GM12878 (cell line): ENCODE measurements at regions not wholly inside any gene's neighbourhood (a gene's known extent, or its start where the extent isn't known, plus 50 kb on each side); places are given as distances from the start of the nearest gene placed in this dataset.
A peak's percentile ranks its signal among the peaks of the same experiment; 100 is the strongest.

Source experiments
- BHLHE40 ChIP-seq, 2 experiments: fragments of 450-650 bp in 1 of 2; IDR thresholded peaks; 2 replicates each; pipeline ENCODE4 v1.6.1; 2011 to 2017; ENCODE audit warnings: low read depth in 2 of 2, borderline replicate concordance in 1 of 2, improper control_type of control experiment in 1 of 2, low read length in 1 of 2, mild to moderate bottlenecking in 1 of 2
- CHD2 ChIP-seq: IDR thresholded peaks from 2 replicates; pipeline ENCODE4 v1.6.1; 2011; ENCODE audit warnings: low read depth, low read length, improper control_type of control experiment, borderline replicate concordance
- CHD4 ChIP-seq: fragments of 200-600 bp; sonication (generic); IDR thresholded peaks from 2 replicates; pipeline ENCODE4 v1.6.1; 2016; ENCODE audit warnings: mild to moderate bottlenecking
- EED ChIP-seq: sonication (generic); IDR thresholded peaks from 2 replicates; pipeline ENCODE4 v1.6.1; 2016; ENCODE audit warnings: antibody characterized with exemption, low read depth
- EGR1 ChIP-seq, 2 experiments: IDR thresholded peaks; 1 replicate in 1 of 2; 2 replicates in 1 of 2; pipeline ENCODE4 v1.6.1; 2011 to 2012; ENCODE audit warnings: low read depth in 2 of 2, low read length in 2 of 2, borderline replicate concordance in 1 of 2, mild to moderate bottlenecking in 1 of 2, moderate library complexity in 1 of 2
- EP300 ChIP-seq, 2 experiments: fragments of 150-350 bp in 1 of 2; IDR thresholded peaks; 2 replicates each; pipeline ENCODE4 v1.6.1; 2011 to 2012; ENCODE audit warnings: low read depth in 2 of 2, low read length in 2 of 2, borderline replicate concordance in 1 of 2, improper control_type of control experiment in 1 of 2, inconsistent platforms in 1 of 2; ENCODE audit not compliant: control insufficient read depth in 1 of 2
- HDGF ChIP-seq: fragments of 450-650 bp; IDR thresholded peaks from 2 replicates; pipeline ENCODE4 v1.6.1; 2016; ENCODE audit warnings: antibody characterized with exemption
- IKZF1 ChIP-seq: fragments of 450-650 bp; conservative IDR thresholded peaks from 2 replicates; pipeline ENCODE4 v1.6.1; 2017; ENCODE audit warnings: antibody characterized with exemption, mild to moderate bottlenecking
- MEF2B ChIP-seq: fragments of 450-650 bp; IDR thresholded peaks from 2 replicates; pipeline ENCODE4 v1.6.1; 2018; ENCODE audit warnings: mild to moderate bottlenecking, moderate library complexity; ENCODE audit not compliant: partially characterized antibody, poor library complexity, severe bottlenecking
- PAX5 ChIP-seq: IDR thresholded peaks from 2 replicates; pipeline ENCODE4 v1.6.1; 2011; ENCODE audit warnings: low read depth, low read length, borderline replicate concordance
- POLR2AphosphoS5 ChIP-seq: IDR thresholded peaks from 2 replicates; pipeline ENCODE4 v1.6.1; 2011; ENCODE audit warnings: mild to moderate bottlenecking, low read length, inconsistent platforms
- RAD21 ChIP-seq: IDR thresholded peaks from 2 replicates; pipeline ENCODE4 v1.6.1; 2011; ENCODE audit warnings: mild to moderate bottlenecking, low read depth, low read length, moderate library complexity; ENCODE audit not compliant: insufficient read depth
- SMAD5 ChIP-seq: IDR thresholded peaks from 2 replicates; pipeline ENCODE4 v1.6.1; 2016; ENCODE audit warnings: antibody characterized with exemption, low read depth
- SREBF2 ChIP-seq: IDR thresholded peaks from 2 replicates; pipeline ENCODE4 v1.6.1; 2012; ENCODE audit warnings: mild to moderate bottlenecking, low read length
- STAT1 ChIP-seq: fragments of 450-650 bp; conservative IDR thresholded peaks from 2 replicates; pipeline ENCODE4 v1.6.1; 2014; ENCODE audit warnings: antibody characterized with exemption, mild to moderate bottlenecking
- SUZ12 ChIP-seq: fragments of 200-600 bp; sonication (generic); IDR thresholded peaks from one replicate; pipeline ENCODE4 v1.6.1; 2018; ENCODE audit warnings: antibody characterized with exemption, mild to moderate bottlenecking; ENCODE audit not compliant: unreplicated experiment
- ZNF274 ChIP-seq: IDR thresholded peaks from one replicate; pipeline ENCODE4 v1.8.0; 2011; ENCODE audit not compliant: insufficient read length, insufficient read depth
- ZNF384 ChIP-seq: IDR thresholded peaks from 2 replicates; pipeline ENCODE4 v1.6.1; 2012; ENCODE audit warnings: low read depth, mild to moderate bottlenecking, low read length, improper control_type of control experiment, borderline replicate concordance
- ZSCAN29 ChIP-seq: fragments of 450-650 bp; IDR thresholded peaks from 2 replicates; pipeline ENCODE4 v1.6.1; 2017; ENCODE audit warnings: mild to moderate bottlenecking, moderate library complexity
- TF ChIP-seq, protein P1 (sequence below): fragments of 450-650 bp; IDR thresholded peaks from 2 replicates; pipeline ENCODE4 v1.6.1; 2018; ENCODE audit warnings: mild to moderate bottlenecking, low read depth, moderate library complexity; ENCODE audit not compliant: partially characterized antibody
- TF ChIP-seq, protein P2 (sequence below), 3 experiments: IDR thresholded peaks in 2 of 3; conservative IDR thresholded peaks in 1 of 3; 2 replicates each; pipeline ENCODE4 v1.5.1; 2011; ENCODE audit warnings: low read depth in 3 of 3, low read length in 3 of 3, mild to moderate bottlenecking in 3 of 3, control low read depth in 2 of 3, moderate library complexity in 2 of 3, inconsistent platforms in 1 of 3, mixed read lengths in 1 of 3; ENCODE audit not compliant: control insufficient read depth in 2 of 3, insufficient read depth in 1 of 3; ENCODE audit errors: extremely low read depth in 1 of 3
- TF ChIP-seq, protein P3 (sequence below): fragments of 450-650 bp; IDR thresholded peaks from 2 replicates; pipeline ENCODE4 v1.6.1; 2014; ENCODE audit warnings: mild to moderate bottlenecking

DNA sequence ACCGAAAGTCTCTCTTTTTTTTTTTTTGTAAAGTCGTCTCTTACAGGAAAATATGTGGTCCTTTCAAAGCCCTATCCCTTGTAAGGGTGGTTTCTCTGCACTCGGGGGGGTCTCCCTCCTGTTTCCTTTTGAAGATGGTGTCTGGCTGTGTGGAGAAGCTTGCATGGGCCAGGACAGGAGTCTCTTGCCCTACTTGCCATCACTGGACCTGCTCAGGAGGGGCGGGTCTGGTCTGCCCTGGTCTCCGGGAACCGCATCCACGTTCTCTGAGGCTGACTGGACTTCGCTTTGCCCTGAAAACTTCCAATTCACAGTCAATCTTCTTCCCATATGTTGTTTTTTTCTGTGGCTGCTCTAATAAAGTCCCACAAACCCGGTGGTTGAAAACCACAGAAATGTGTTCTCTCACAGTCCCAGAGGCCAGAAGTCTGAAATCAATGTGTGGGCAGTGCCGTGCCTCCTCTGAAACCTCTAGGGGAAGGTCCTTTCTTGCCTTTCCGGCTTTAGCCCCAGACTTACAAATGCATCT, 92.9 kb upstream of the IER5L start (continued):
- TF ChIP-seq, protein P1, sequence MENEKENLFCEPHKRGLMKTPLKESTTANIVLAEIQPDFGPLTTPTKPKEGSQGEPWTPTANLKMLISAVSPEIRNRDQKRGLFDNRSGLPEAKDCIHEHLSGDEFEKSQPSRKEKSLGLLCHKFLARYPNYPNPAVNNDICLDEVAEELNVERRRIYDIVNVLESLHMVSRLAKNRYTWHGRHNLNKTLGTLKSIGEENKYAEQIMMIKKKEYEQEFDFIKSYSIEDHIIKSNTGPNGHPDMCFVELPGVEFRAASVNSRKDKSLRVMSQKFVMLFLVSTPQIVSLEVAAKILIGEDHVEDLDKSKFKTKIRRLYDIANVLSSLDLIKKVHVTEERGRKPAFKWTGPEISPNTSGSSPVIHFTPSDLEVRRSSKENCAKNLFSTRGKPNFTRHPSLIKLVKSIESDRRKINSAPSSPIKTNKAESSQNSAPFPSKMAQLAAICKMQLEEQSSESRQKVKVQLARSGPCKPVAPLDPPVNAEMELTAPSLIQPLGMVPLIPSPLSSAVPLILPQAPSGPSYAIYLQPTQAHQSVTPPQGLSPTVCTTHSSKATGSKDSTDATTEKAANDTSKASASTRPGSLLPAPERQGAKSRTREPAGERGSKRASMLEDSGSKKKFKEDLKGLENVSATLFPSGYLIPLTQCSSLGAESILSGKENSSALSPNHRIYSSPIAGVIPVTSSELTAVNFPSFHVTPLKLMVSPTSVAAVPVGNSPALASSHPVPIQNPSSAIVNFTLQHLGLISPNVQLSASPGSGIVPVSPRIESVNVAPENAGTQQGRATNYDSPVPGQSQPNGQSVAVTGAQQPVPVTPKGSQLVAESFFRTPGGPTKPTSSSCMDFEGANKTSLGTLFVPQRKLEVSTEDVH: no peak
- TF ChIP-seq EP300 (IDR thresholded peaks at IDR 0.05; ENCODE audit: borderline replicate concordance in 1 of 2, control insufficient read depth in 1 of 2, low read depth in 2 of 2, low read length in 2 of 2) (peak in 1 of 2 experiments; percentile 40; a peak in 1 of 4 replicates), BHLHE40 (IDR thresholded peaks at IDR 0.05; ENCODE audit: borderline replicate concordance in 1 of 2, low read depth in 2 of 2, low read length in 1 of 2) (peak; percentile 33 to 43; a peak in 1 of 4 replicates), ZSCAN29 (no peak), SREBF2 (no peak), PAX5 (no peak), ZNF274 (no peak), CHD4 (no peak), STAT1 (no peak; the same call in 1 of the 2 replicates), IKZF1 (peak; percentile 86), HDGF (no peak), SMAD5 (no peak), POLR2AphosphoS5 (no peak), MEF2B (peak; percentile 49), EGR1 (IDR thresholded peaks at IDR 0.05; ENCODE audit: borderline replicate concordance in 1 of 2, low read depth in 2 of 2, low read length in 2 of 2) (no peak), ZNF384 (peak; percentile 45; the same call in 1 of the 2 replicates), RAD21 (0 out of 2 replicates have a peak, but pooled peaks have one; percentile 7), SUZ12 (no peak), EED (peak; percentile 67), CHD2 (no peak)
- TF ChIP-seq, protein P2, sequence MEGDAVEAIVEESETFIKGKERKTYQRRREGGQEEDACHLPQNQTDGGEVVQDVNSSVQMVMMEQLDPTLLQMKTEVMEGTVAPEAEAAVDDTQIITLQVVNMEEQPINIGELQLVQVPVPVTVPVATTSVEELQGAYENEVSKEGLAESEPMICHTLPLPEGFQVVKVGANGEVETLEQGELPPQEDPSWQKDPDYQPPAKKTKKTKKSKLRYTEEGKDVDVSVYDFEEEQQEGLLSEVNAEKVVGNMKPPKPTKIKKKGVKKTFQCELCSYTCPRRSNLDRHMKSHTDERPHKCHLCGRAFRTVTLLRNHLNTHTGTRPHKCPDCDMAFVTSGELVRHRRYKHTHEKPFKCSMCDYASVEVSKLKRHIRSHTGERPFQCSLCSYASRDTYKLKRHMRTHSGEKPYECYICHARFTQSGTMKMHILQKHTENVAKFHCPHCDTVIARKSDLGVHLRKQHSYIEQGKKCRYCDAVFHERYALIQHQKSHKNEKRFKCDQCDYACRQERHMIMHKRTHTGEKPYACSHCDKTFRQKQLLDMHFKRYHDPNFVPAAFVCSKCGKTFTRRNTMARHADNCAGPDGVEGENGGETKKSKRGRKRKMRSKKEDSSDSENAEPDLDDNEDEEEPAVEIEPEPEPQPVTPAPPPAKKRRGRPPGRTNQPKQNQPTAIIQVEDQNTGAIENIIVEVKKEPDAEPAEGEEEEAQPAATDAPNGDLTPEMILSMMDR (IDR thresholded peaks at IDR 0.05 in 2 of 3, conservative IDR thresholded peaks at IDR 0.05 in 1 of 3; ENCODE audit: control insufficient read depth in 2 of 3, extremely low read depth in 1 of 3, insufficient read depth in 1 of 3, low read depth in 3 of 3, low read length in 3 of 3): no peak
- TF ChIP-seq, protein P3, sequence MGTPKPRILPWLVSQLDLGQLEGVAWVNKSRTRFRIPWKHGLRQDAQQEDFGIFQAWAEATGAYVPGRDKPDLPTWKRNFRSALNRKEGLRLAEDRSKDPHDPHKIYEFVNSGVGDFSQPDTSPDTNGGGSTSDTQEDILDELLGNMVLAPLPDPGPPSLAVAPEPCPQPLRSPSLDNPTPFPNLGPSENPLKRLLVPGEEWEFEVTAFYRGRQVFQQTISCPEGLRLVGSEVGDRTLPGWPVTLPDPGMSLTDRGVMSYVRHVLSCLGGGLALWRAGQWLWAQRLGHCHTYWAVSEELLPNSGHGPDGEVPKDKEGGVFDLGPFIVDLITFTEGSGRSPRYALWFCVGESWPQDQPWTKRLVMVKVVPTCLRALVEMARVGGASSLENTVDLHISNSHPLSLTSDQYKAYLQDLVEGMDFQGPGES: no peak
